ENCODE measurements at regions not wholly inside any gene's neighbourhood (a gene's known extent, or its start where the extent isn't known, plus 50 kb on each side); places are given as distances from the start of the nearest gene placed in this dataset.

- ATAC-seq, result no peak
Observed at GRCh38 chr5:86786955-86787354, 169.2 kb downstream of the COX7C start.

GRCh38 chr5:86795659-86796058 is 177.9 kb downstream of the COX7C start:
- ATAC-seq, result no peak

- ATAC-seq, result no peak
Observed at GRCh38 chr5:86797677-86798076, 179.9 kb downstream of the COX7C start.

GRCh38 chr5:86806206-86806605 is 188.5 kb downstream of the COX7C start:
- no peak for ATAC-seq

DNA sequence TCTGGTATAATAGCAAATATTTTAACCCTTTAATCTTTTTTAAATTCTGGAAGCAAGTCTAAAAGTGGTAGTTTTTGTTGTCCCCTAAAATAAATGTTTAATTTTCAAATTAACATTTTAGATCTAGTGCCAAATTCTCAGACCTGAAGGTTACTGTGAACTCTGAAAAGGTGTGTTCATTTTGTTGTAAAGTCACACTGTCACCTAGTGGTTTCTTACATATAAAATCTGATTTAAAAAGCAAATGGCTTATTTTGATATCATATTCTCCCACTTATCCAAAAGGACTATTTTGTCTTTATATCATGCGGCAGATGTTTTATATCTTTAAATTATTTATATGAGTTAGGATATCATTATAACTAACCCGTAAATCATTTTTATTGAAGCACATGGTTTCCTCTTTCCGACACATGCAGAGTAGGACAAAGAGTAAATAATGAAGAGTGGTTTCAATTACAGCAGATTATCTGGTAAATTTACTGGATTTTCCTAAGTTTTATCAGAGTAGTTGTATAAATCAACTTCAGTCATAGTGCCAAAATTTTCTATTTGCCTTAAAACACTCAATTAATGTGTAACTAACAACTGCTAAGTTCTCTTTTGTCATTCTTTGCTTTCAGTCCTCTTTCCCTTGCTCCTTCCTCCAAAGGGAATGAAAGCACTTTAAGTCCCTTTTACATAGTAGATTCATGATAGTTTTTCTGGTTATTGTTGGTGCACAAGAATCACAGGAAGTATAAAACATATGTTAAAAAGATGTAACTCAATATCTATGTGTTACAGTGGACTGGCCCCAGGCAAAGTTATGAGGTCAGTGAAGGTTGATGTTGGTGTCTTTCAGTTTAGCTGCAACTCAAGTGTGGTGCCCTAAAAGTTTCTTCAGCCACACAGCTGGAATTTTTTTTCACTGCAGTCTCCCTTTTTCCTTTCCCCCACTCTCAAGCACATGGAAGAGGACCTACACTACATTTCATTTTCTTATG is 189.6 kb downstream of the COX7C start:
- ATAC-seq, result no peak

- no peak for ATAC-seq
Observed at GRCh38 chr5:86814315-86814714, 196.6 kb downstream of the COX7C start.

DNA sequence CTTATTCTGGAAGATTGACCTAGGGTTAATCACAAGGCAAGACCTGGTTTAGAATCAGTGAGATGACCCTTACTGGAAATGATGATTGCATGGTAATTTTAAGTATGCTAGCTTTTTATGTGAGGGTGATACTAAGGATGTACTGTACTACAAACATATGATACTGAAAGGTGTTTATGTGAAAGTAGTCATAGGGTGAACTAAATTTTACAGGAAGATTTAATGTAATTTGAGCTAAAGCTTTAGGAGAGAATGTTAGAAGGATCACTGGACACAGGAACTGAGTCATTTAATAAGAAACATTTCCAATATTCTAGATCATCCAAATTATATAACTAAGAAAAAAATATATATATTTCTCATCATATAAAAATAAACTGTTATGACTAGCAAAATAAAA is 197.2 kb downstream of the COX7C start:
- no peak for ATAC-seq

DNA sequence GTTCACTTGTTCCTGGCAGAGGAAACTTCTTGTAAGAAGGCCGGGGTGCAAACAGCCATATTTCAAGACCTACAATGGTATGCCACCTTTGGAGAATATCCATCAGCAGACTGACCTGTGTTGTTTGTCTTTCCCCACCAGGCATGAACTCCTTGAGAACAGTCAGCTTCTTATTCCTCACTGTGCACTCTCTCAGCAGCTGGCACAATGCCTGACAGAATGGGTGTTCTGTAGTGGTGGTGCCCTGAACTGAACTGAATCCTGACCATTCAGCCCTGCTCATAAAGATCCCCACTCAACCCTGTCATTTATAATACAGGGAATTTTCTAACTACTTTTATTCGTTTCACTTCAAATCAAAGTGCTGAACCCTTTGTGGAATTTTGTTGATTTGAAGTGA is 206.9 kb downstream of the COX7C start:
- no peak for ATAC-seq

DNA sequence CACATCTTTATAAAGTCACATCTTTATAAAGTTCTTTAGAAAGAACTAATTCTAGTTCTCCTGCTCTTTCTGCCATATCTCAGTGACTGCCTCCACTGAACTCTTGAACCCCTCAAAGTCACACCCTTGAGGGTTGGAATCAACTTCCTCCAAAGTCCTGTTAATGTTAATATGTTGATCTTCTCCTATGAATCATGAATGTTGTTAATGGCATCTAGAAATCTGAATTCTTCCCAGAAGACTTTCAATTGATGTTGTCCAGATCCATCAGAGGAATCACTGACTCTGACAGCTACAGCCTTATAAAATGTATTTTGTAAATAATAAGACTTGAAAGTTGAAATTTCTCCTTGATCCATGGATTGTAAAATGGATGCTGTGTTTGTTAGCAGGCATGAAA is 213.4 kb downstream of the COX7C start:
- ATAC-seq, result no peak

DNA sequence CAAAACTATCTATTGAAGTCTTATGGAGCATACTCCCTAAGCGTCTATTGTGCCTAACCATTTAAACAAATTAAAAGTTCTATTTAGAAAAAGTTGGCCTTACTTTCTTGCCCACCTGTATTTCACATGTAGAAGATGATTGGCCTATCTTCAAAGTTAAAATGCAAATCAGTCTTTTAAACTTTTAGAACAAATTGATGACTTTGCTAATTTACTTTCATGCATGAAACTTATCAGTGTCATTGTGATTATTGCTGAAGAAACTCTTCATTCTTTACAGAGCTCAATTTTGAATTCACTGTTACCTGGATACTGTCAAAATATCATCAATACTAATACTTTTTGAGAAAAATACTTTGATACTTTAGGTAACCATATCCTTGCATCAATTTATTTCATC is 216.1 kb downstream of the COX7C start:
- ATAC-seq, result no peak

DNA sequence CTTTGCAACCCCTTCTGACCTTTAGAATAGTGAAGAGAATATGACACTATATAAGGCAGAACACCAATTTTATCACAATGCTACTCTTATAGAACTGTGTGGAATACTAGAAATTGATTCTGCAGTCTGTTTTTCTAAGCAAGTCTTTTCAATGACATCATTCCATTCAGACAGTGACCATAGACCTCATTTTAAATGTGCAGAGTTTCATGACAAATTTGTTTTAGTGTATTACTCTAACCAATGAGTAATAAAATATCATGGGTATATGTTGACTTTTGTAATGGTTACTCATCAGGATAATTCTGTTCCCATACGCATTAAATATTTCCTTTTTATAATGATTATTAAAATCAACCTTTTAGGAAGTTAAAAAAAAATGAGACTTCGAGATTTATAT is 219.9 kb downstream of the COX7C start:
- no peak for ATAC-seq

- ATAC-seq, result no peak
Observed at GRCh38 chr5:86838083-86838482, 220.3 kb downstream of the COX7C start.

GRCh38 chr5:86841000-86841644 is 223.4 kb downstream of the COX7C start:
- ATAC-seq, result no peak

DNA sequence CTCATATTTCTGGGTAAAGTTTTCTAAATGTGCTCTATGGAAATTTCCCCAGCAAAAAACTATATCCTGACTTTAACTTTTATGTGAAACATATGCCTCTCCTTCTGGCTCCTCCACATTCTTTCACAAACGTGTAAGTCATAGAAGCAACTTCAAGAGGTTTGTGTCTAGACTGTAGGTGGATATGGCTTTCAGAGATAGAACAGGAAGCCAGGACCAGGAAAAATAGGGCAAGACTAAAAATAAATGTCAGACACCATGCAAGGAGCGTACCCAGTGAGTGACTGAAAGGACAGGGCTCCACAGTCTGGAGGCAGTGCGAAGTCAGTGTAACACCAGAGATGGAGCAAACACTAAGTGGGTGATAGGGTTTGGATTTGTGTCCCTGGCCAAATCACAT is 240.7 kb downstream of the COX7C start:
- no peak for ATAC-seq

- no peak for ATAC-seq
Observed at GRCh38 chr5:86861512-86861911, 243.8 kb downstream of the COX7C start.

DNA sequence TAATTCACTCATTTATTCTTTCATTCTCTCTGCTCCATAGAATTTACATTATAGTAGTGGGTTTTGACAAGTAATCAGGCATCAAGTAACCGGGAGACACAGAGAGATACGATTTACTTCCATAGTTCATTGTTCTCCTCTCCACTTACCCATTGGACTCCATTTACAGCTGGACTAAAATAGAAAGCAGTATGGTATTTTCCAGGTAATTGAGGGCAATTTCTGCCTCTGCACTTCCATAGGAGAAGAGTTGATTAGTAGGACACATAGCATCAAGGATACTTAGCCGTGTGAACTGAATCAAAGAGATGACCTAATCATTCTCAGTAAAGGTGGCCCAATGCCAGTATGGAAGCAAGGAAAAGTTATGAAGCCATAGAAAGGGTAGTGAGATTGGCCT is 244.4 kb downstream of the COX7C start:
- no peak for ATAC-seq

- ATAC-seq, result no peak
Observed at GRCh38 chr5:86864051-86864450, 246.3 kb downstream of the COX7C start.

DNA sequence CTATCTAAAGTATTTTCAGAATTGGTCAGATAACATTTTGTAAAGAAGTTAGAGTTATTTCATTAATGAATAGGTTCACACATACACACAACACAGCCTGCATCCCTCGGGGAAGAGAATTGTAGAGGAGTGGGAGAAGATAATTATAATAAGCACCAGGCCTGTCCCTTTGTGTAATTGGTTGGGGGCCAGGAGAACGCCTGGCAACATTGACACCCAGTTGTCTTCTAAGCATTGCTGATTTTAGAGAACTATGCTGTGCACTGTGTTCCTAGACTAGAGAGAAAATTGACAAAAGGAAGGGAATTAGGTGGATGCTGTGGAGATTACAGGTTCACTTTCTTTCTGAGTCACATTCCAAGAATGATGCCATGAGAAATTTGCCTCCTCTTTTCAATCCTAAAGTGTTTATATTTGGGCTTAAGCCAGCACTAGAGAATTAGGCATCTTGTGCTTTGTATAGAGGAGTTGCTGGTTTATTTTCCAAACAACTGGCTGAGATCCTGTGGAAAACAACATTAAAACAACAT is 247.6 kb downstream of the COX7C start:
- no peak for ATAC-seq

DNA sequence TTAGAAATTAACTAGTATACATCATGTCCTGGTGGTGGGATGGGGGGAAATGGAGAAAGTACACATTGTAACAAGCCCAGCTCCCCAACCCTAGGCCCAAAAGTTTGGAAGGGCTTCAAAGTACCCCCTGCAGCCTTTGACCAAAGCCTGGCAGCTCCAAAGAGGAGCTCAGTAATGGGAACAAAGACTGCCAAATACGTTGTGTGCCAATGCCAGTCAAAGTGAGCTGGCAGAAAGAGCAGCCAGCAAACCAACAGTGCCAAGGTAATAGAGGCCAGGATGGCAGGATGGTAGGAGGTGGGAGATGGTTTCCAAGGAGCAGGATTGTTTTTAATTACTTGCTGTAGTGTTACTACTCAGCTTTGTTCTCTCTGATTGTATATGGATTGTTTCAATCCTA is 248.3 kb downstream of the COX7C start:
- ATAC-seq, result no peak

- no peak for ATAC-seq
Observed at GRCh38 chr5:86869268-86869667, 251.5 kb downstream of the COX7C start.

DNA sequence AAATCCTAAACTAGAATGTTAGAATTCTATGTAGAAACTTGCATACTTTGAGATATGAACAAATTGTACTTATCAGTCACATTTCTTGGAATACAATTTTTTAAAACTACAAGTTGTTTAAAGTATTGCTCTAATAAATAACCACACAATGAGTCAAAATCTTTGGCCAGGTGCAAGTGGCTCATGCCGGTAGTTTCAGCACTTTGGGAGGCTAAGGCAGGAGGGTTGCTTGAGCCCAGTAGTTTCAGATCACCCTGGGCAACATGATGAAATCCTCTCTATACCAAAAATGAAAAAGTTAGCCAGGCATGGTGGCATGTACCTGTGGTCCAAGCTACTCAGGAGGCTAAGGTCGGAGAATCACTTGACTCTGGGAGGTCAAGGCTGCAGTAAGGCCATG is 257.8 kb downstream of the COX7C start:
- ATAC-seq, result no peak

GRCh38 chr5:86878250-86878649 is 260.5 kb downstream of the COX7C start:
- ATAC-seq, result no peak

- no peak for ATAC-seq
Observed at GRCh38 chr5:86879086-86879485, 261.3 kb downstream of the COX7C start.

GRCh38 chr5:86880344-86880743 is 262.6 kb downstream of the COX7C start:
- ATAC-seq, result no peak

All from activated CD4-positive, CD25-positive, alpha-beta regulatory T cell treated with anti-CD3 and anti-CD28 coated beads, Interleukin-2, amount 50 U/mL, for 24 hours (primary cell).